ENCODE measurements at regions not wholly inside any gene's neighbourhood (a gene's known extent, or its start where the extent isn't known, plus 50 kb on each side); places are given as distances from the start of the nearest gene placed in this dataset.

DNA sequence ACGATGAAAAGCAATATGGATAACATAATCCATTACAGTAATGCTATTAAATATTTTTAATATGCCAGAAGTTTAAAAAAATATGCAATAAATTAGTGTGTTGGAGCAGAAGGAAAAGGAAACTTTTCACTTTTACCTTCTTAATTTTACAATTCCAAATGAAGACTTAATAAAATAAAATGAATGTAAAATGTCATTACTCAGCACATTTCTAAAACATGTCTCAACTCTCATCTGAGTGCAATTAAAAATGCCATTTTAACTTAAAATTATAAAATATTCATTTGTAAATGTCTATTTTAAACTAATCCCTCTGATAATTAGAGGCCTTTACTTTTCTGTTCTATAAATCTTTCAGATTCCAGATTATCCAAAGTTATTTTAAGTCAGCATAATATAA is 733.4 kb downstream of the DNAH5 start:
- TF ChIP-seq, protein P1, sequence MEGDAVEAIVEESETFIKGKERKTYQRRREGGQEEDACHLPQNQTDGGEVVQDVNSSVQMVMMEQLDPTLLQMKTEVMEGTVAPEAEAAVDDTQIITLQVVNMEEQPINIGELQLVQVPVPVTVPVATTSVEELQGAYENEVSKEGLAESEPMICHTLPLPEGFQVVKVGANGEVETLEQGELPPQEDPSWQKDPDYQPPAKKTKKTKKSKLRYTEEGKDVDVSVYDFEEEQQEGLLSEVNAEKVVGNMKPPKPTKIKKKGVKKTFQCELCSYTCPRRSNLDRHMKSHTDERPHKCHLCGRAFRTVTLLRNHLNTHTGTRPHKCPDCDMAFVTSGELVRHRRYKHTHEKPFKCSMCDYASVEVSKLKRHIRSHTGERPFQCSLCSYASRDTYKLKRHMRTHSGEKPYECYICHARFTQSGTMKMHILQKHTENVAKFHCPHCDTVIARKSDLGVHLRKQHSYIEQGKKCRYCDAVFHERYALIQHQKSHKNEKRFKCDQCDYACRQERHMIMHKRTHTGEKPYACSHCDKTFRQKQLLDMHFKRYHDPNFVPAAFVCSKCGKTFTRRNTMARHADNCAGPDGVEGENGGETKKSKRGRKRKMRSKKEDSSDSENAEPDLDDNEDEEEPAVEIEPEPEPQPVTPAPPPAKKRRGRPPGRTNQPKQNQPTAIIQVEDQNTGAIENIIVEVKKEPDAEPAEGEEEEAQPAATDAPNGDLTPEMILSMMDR (conservative IDR thresholded peaks at IDR 0.05 in 1 of 2, IDR thresholded peaks at IDR 0.05 in 1 of 2; ENCODE audit: low read depth in 1 of 2, low read length in 2 of 2), result no peak
- TF ChIP-seq EZH2 (IDR thresholded peaks at IDR 0.05; ENCODE audit: low read length, missing control alignments), result no peak

Measured in fibroblast of lung (primary cell).